Astrocyte of the spinal cord (primary cell): ENCODE measurements at regions not wholly inside any gene's neighbourhood (a gene's known extent, or its start where the extent isn't known, plus 50 kb on each side); places are given as distances from the start of the nearest gene placed in this dataset.

Experiments used
- DNase-seq: peaks from one replicate; pipeline ENCODE4 v3.0.0; 2011; ENCODE audit warnings: low read depth, low spot score
- H3K4me3 ChIP-seq: 2 replicates; pipeline ENCODE4 v1.5.1; 2011; ENCODE audit warnings: low read depth, mild to moderate bottlenecking, low read length, moderate library complexity
- CTCF ChIP-seq: IDR thresholded peaks from 2 replicates; pipeline ENCODE4 v1.5.1; 2012; ENCODE audit warnings: low read depth, mild to moderate bottlenecking, low read length, inconsistent platforms
- in situ Hi-C: cut with HindIII; loops from 2 replicates; pipeline ENCODE4 v1.10.0; 2017; ENCODE audit warnings: low sequenced_read_pairs

GRCh38 chr2:142769761-142770160, 107.7 kb upstream of the KYNU start:
- TF ChIP-seq CTCF = no peak
- in situ Hi-C loops = no loop called here
- no peak overlapping the region for H3K4me3 ChIP-seq
- DNase-seq = no peak

- in situ Hi-C loops = no loop called here
- no peak for DNase-seq
- no peak overlapping the region for H3K4me3 ChIP-seq
- no peak for TF ChIP-seq CTCF
Measured at GRCh38 chr2:142767847-142768246, 109.6 kb upstream of the KYNU start.

- H3K4me3 ChIP-seq = no peak overlapping the region
- DNase-seq = no peak
- TF ChIP-seq CTCF = no peak
- in situ Hi-C loops = no loop called here
Measured at GRCh38 chr2:142758973-142759372, 118.5 kb upstream of the KYNU start.

- DNase-seq = no peak
- no peak overlapping the region for H3K4me3 ChIP-seq
- no peak for TF ChIP-seq CTCF
- in situ Hi-C loops = no loop called here
Measured at GRCh38 chr2:142757111-142757510, 120.4 kb upstream of the KYNU start.

- H3K4me3 ChIP-seq = no peak overlapping the region
- no peak for TF ChIP-seq CTCF
- peak; percentile 58 for DNase-seq
- in situ Hi-C loops = no loop called here
Measured at GRCh38 chr2:142756430-142756829, 121.0 kb upstream of the KYNU start.

- peak; percentile 6 for DNase-seq
- H3K4me3 ChIP-seq = no peak overlapping the region
- in situ Hi-C loops = no loop called here
- TF ChIP-seq CTCF = no peak
Measured at GRCh38 chr2:142755191-142755590, 122.3 kb upstream of the KYNU start.

- DNase-seq = peak; percentile 22
- no peak for TF ChIP-seq CTCF
- no peak overlapping the region for H3K4me3 ChIP-seq
- in situ Hi-C loops = no loop called here
Measured at GRCh38 chr2:142754182-142754581, 123.3 kb upstream of the KYNU start.
